B cell (primary cell): ENCODE measurements at regions not wholly inside any gene's neighbourhood (a gene's known extent, or its start where the extent isn't known, plus 50 kb on each side); places are given as distances from the start of the nearest gene placed in this dataset.

ENCODE experiments used
- ATAC-seq: fragments of 200-7000 bp; cut with Tn5 transposase; one replicate; pipeline ENCODE4 v1.10.0; 2021; ENCODE audit warnings: low read depth, mild to moderate bottlenecking, moderate number of reproducible peaks, moderate library complexity
- CTCF ChIA-PET: fragments of 350-600 bp; sonication (Branson Sonifier 250); formaldehyde crosslinking; loops from one replicate; lab custom pipeline; 2021; ENCODE audit warnings: antibody characterized with exemption, inconsistent platforms; lab: Charles Lee
- POLR2A ChIA-PET: fragments of 350-600 bp; sonication (Branson Sonifier 250); formaldehyde crosslinking; loops from one replicate; lab custom pipeline; 2021; ENCODE audit warnings: antibody characterized with exemption; lab: Charles Lee
- DNase-seq: peaks from one replicate; pipeline ENCODE4 v3.0.0; 2013
- H2AFZ ChIP-seq: 2 replicates; pipeline ENCODE4 v1.6.1; 2012; ENCODE audit warnings: mild to moderate bottlenecking, low read depth, low read length; ENCODE audit not compliant: insufficient read depth, poor library complexity, severe bottlenecking
- H3K27ac ChIP-seq, 2 donors: 1 replicate in 1 of 2; 2 replicates in 1 of 2; pipeline ENCODE4 v1.5.1; 2012 to 2013; ENCODE audit warnings: low read length in 2 of 2, mild to moderate bottlenecking in 2 of 2, moderate library complexity in 1 of 2
- H3K27me3 ChIP-seq, 4 experiments: fragments of 200-600 bp in 1 of 4; sonication (generic) in 1 of 4; replicated peaks in 1 of 4; 1 replicate in 2 of 4; 2 replicates in 2 of 4; pipeline versions ENCODE4 v1.6.1 to v1.7.0; 2013 to 2016; ENCODE audit warnings: low read length in 3 of 4, mild to moderate bottlenecking in 2 of 4, mixed read lengths in 1 of 4, moderate library complexity in 1 of 4; ENCODE audit not compliant: insufficient read depth in 4 of 4, control insufficient read depth in 3 of 4; ENCODE audit errors: control extremely low read depth in 1 of 4
- H3K36me3 ChIP-seq, 2 experiments: replicated peaks in 1 of 2; 1 replicate in 1 of 2; 2 replicates in 1 of 2; pipeline versions ENCODE4 v1.6.1 to v1.7.1; 2013; ENCODE audit warnings: low read length in 1 of 2; ENCODE audit not compliant: insufficient read depth in 2 of 2, control insufficient read depth in 1 of 2; ENCODE audit errors: control extremely low read depth in 1 of 2, extremely low read depth in 1 of 2
- H3K4me1 ChIP-seq, 2 donors: fragments of 200-600 bp in 1 of 2; sonication (generic) in 1 of 2; 1 replicate in 1 of 2; 2 replicates in 1 of 2; pipeline versions ENCODE4 v1.5.1 to v1.6.1; 2013 to 2017; ENCODE audit warnings: low read length in 2 of 2; ENCODE audit not compliant: control insufficient read depth in 2 of 2, insufficient read depth in 2 of 2
- H3K4me2 ChIP-seq: replicated peaks from 2 replicates; pipeline ENCODE3; 2012; ENCODE audit warnings: mild to moderate bottlenecking, low read depth, low read length; ENCODE audit not compliant: poor library complexity, severe bottlenecking
- H3K4me3 ChIP-seq, 5 experiments: fragments of 200-600 bp in 1 of 5; sonication (generic) in 1 of 5; 1 replicate in 3 of 5; 2 replicates in 2 of 5; pipeline versions ENCODE4 v1.5.1 to v1.7.0; 2011 to 2016; ENCODE audit warnings: low read length in 4 of 5, mild to moderate bottlenecking in 4 of 5, low read depth in 2 of 5, control low read depth in 1 of 5, moderate library complexity in 1 of 5; ENCODE audit not compliant: insufficient read depth in 1 of 5; ENCODE audit errors: control extremely low read depth in 1 of 5, extremely low read depth in 1 of 5
- H3K79me2 ChIP-seq: fragments of 200-600 bp; sonication (generic); one replicate; pipeline ENCODE4 v1.6.0; 2016; ENCODE audit warnings: low read length; ENCODE audit not compliant: control insufficient read depth, insufficient read depth
- H3K9ac ChIP-seq: fragments of 200-600 bp; sonication (generic); 2 replicates; pipeline ENCODE4 v1.6.1; 2017; ENCODE audit warnings: mild to moderate bottlenecking, low read length, moderate library complexity
- H3K9me3 ChIP-seq, 3 donors: one replicate each; pipeline versions ENCODE4 v1.6.1 to v1.7.1; 2013; ENCODE audit warnings: low read length in 2 of 3; ENCODE audit not compliant: control insufficient read depth in 2 of 3, insufficient read depth in 1 of 3; ENCODE audit errors: control extremely low read depth in 1 of 3
- H4K20me1 ChIP-seq: 2 replicates; pipeline ENCODE4 v1.6.0; 2012; ENCODE audit warnings: mild to moderate bottlenecking, low read length; ENCODE audit not compliant: insufficient read depth, control insufficient read depth, poor library complexity, severe bottlenecking
- H3K27ac Mint-ChIP-seq: one replicate; pipeline ENCODE4 v1.8.0; 2021; ENCODE audit warnings: mixed read lengths
- H3K27me3 Mint-ChIP-seq: one replicate; pipeline ENCODE4 v1.8.0; 2021; ENCODE audit warnings: mixed read lengths
- H3K4me1 Mint-ChIP-seq: one replicate; pipeline ENCODE4 v1.8.0; 2021; ENCODE audit warnings: mixed read lengths
- H3K4me3 Mint-ChIP-seq: one replicate; pipeline ENCODE4 v1.8.0; 2021; ENCODE audit warnings: mixed read lengths
- H3K9me3 Mint-ChIP-seq: one replicate; pipeline ENCODE4 v1.8.0; 2022; ENCODE audit warnings: mixed read lengths; ENCODE audit not compliant: insufficient read depth
- EZH2 ChIP-seq: IDR thresholded peaks from 2 replicates; pipeline ENCODE4 v1.6.1; 2012; ENCODE audit warnings: borderline replicate concordance, low read depth, mild to moderate bottlenecking, moderate library complexity, low read length; ENCODE audit not compliant: insufficient read depth, poor library complexity, severe bottlenecking
- WGBS: methylation state at CpG from one replicate; pipeline ENCODE4 v1.1.5; 2013; ENCODE audit warnings: missing lambda C conversion rate; ENCODE audit not compliant: insufficient coverage; 5-methylcytosine and 5-hydroxymethylcytosine counted together
- intact Hi-C: fragments of 100-400 bp; cut with micrococcal nuclease; formaldehyde crosslinking; loops from one replicate; pipeline ENCODE4 v1.10.0; 2022
- TF ChIP-seq, protein P1 (sequence below): fragments of 200-600 bp; IDR thresholded peaks from one replicate; pipeline ENCODE4 v1.8.0; 2022; ENCODE audit warnings: antibody characterized with exemption, mild to moderate bottlenecking

GRCh38 chr5:135714126-135714894 is 120.2 kb upstream of the SLC25A48 start:
- no peaks in the 10 kb centered on the region for H3K9me3 Mint-ChIP-seq
- Histone ChIP-seq H2AFZ (no peak overlapping the region), H3K36me3 (no peaks in the 10 kb centered on the region), H3K27ac (no peak overlapping the region), H3K9me3 (peaks cover 0 to 6% (median 0%) of the 10 kb centered on the region in 3 donors), H4K20me1 (no peaks in the 10 kb centered on the region), H3K4me2 (no peak overlapping the region), H3K9ac (no peak overlapping the region), H3K79me2 (no peaks in the 10 kb centered on the region), H3K27me3 (peaks cover 0 to 2% (median under 1%) of the 10 kb centered on the region in 4 experiments), H3K4me3 (no peak overlapping the region), H3K4me1 (no peaks in the 10 kb centered on the region)
- H3K27me3 Mint-ChIP-seq = peaks cover 6% of the 10 kb centered on the region
- H3K27ac Mint-ChIP-seq = no peak overlapping the region
- ATAC-seq (no peak), DNase-seq (no peak)
- H3K4me3 Mint-ChIP-seq = no peak overlapping the region
- whole genome bisulfite sequencing = 45% methylated on average over 2 of the region's 10 CpGs
- H3K4me1 Mint-ChIP-seq = no peaks in the 10 kb centered on the region
- TF ChIP-seq, protein P1, sequence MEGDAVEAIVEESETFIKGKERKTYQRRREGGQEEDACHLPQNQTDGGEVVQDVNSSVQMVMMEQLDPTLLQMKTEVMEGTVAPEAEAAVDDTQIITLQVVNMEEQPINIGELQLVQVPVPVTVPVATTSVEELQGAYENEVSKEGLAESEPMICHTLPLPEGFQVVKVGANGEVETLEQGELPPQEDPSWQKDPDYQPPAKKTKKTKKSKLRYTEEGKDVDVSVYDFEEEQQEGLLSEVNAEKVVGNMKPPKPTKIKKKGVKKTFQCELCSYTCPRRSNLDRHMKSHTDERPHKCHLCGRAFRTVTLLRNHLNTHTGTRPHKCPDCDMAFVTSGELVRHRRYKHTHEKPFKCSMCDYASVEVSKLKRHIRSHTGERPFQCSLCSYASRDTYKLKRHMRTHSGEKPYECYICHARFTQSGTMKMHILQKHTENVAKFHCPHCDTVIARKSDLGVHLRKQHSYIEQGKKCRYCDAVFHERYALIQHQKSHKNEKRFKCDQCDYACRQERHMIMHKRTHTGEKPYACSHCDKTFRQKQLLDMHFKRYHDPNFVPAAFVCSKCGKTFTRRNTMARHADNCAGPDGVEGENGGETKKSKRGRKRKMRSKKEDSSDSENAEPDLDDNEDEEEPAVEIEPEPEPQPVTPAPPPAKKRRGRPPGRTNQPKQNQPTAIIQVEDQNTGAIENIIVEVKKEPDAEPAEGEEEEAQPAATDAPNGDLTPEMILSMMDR = no peak
- no peak for TF ChIP-seq EZH2
- intact Hi-C loops = no loop called here
- ChIA-PET CTCF (no interaction called here), POLR2A (no interaction called here)

- Histone ChIP-seq H3K79me2 (no peaks in the 10 kb centered on the region), H3K36me3 (no peaks in the 10 kb centered on the region), H3K4me1 (no peaks in the 10 kb centered on the region), H3K9me3 (peaks cover 0 to 6% (median 0%) of the 10 kb centered on the region in 3 donors), H3K9ac (no peak overlapping the region), H3K4me3 (no peak overlapping the region), H3K27me3 (peaks cover 0 to 4% (median 2%) of the 10 kb centered on the region in 4 experiments), H3K27ac (no peak overlapping the region), H2AFZ (no peak overlapping the region), H3K4me2 (no peak overlapping the region), H4K20me1 (no peaks in the 10 kb centered on the region)
- no peak for TF ChIP-seq EZH2
- TF ChIP-seq, protein P1 = no peak
- intact Hi-C loops = no loop called here
- CTCF ChIA-PET = no interaction called here
- ATAC-seq (no peak), DNase-seq (no peak)
- WGBS = 84% methylated on average over 4 of the region's 11 CpGs
- POLR2A ChIA-PET = no interaction called here
- Mint-ChIP-seq H3K27me3 (peaks cover 6% of the 10 kb centered on the region), H3K9me3 (no peaks in the 10 kb centered on the region), H3K4me3 (no peak overlapping the region), H3K27ac (no peak overlapping the region), H3K4me1 (no peaks in the 10 kb centered on the region)
Measured at GRCh38 chr5:135713161-135713915, 121.1 kb upstream of the SLC25A48 start.
